Esophagus squamous epithelium (tissue), 5 donors: ENCODE measurements at regions not wholly inside any gene's neighbourhood (a gene's known extent, or its start where the extent isn't known, plus 50 kb on each side); places are given as distances from the start of the nearest gene placed in this dataset.

Experiments
- DNase-seq: peaks from one replicate; lab custom pipeline; 2025; lab: John Stamatoyannopoulos, UW
- H3K27ac ChIP-seq, 4 donors: fragments of 200-600 bp; sonication (generic); one replicate each; pipeline ENCODE4 v1.5.1; 2016 to 2019; ENCODE audit warnings: mild to moderate bottlenecking in 1 of 4
- H3K27me3 ChIP-seq, 4 donors: fragments of 200-600 bp; sonication (generic); 1 replicate in 3 of 4; 2 replicates in 1 of 4; pipeline versions ENCODE4 v1.5.1 to v1.6.0; 2017 to 2021; ENCODE audit warnings: antibody characterized with exemption in 1 of 4
- H3K36me3 ChIP-seq, 3 donors: fragments of 200-600 bp; sonication (generic); one replicate each; pipeline ENCODE4 v1.5.1; 2016 to 2019
- H3K4me1 ChIP-seq, 3 donors: fragments of 200-600 bp; sonication (generic); one replicate each; pipeline ENCODE4 v1.5.1; 2017 to 2019
- H3K4me3 ChIP-seq, 4 donors: fragments of 200-600 bp; sonication (generic); 1 replicate in 3 of 4; 2 replicates in 1 of 4; pipeline ENCODE4 v1.5.1; 2016 to 2019; ENCODE audit warnings: mild to moderate bottlenecking in 2 of 4, moderate library complexity in 1 of 4
- H3K9me3 ChIP-seq, 3 donors: fragments of 200-600 bp; sonication (generic); one replicate each; pipeline ENCODE4 v1.5.1; 2016 to 2019
- CTCF ChIP-seq, 6 experiments: fragments of 450-650 bp in 4 of 6; fragments of 200-600 bp in 2 of 6; sonication (generic) in 2 of 6; IDR thresholded peaks; one replicate each; pipeline ENCODE4 v1.5.1; 2016 to 2019; ENCODE audit warnings: antibody characterized with exemption in 6 of 6, mild to moderate bottlenecking in 4 of 6, moderate library complexity in 4 of 6
- POLR2A ChIP-seq, 4 donors: fragments of 450-650 bp; IDR thresholded peaks; one replicate each; pipeline ENCODE4 v1.6.1; 2017; ENCODE audit warnings: antibody characterized with exemption in 4 of 4, mild to moderate bottlenecking in 4 of 4, moderate library complexity in 3 of 4
- WGBS, 2 donors: methylation state at CpG; one replicate each; pipeline ENCODE4 v1.1.5; 2018; 5-methylcytosine and 5-hydroxymethylcytosine counted together
- intact Hi-C: fragments of 100-400 bp; cut with DNase I; formaldehyde crosslinking; loops from one replicate; pipeline ENCODE4 v1.15.0; 2022
- donor health status: DM: yes; HTN: yes; CAD: no.

- DNase-seq, result no peak
- no peak overlapping the region for H3K4me3 ChIP-seq
- no peak overlapping the region for H3K27ac ChIP-seq
- H3K36me3 ChIP-seq, result no peaks in the 10 kb centered on the region
- no peak for TF ChIP-seq POLR2A (IDR thresholded peaks at IDR 0.05)
- TF ChIP-seq CTCF (IDR thresholded peaks at IDR 0.05), result no peak
- H3K9me3 ChIP-seq, result no peaks in the 10 kb centered on the region
- intact Hi-C loops, result no loop called here
- H3K27me3 ChIP-seq, result no peaks in the 10 kb centered on the region
- no peaks in the 10 kb centered on the region for H3K4me1 ChIP-seq
These were observed 65.5 kb downstream of the VCX2 start for GRCh38 chrX:8105531-8105930.

- 68 to 78% methylated on average over 6 of the region's 6 CpGs for WGBS, 2 donors
- intact Hi-C loops, result no loop called here
- Histone ChIP-seq H3K27ac (no peak overlapping the region), H3K9me3 (no peaks in the 10 kb centered on the region), H3K4me1 (no peaks in the 10 kb centered on the region), H3K4me3 (no peak overlapping the region), H3K36me3 (no peaks in the 10 kb centered on the region), H3K27me3 (no peaks in the 10 kb centered on the region)
- TF ChIP-seq CTCF (IDR thresholded peaks at IDR 0.05) (no peak), POLR2A (IDR thresholded peaks at IDR 0.05) (no peak)
- no peak for DNase-seq
These were observed 67.4 kb downstream of the VCX2 start for GRCh38 chrX:8103655-8104054.

- Histone ChIP-seq H3K9me3 (no peaks in the 10 kb centered on the region), H3K27ac (no peak overlapping the region), H3K36me3 (no peaks in the 10 kb centered on the region), H3K4me1 (peaks cover 0 to 4% (median 0%) of the 10 kb centered on the region in 3 donors), H3K4me3 (no peak overlapping the region), H3K27me3 (no peaks in the 10 kb centered on the region)
- no peak for DNase-seq
- intact Hi-C loops, result no loop called here
- 55 to 67% methylated on average over 6 of the region's 6 CpGs for WGBS, 2 donors
- TF ChIP-seq POLR2A (IDR thresholded peaks at IDR 0.05) (no peak), CTCF (IDR thresholded peaks at IDR 0.05) (no peak)
These were observed 79.6 kb downstream of the VCX2 start for GRCh38 chrX:8091510-8091909.

- TF ChIP-seq POLR2A (IDR thresholded peaks at IDR 0.05), result no peak
- TF ChIP-seq CTCF (IDR thresholded peaks at IDR 0.05), result no peak
- Histone ChIP-seq H3K27ac (no peak overlapping the region), H3K36me3 (no peaks in the 10 kb centered on the region), H3K9me3 (no peaks in the 10 kb centered on the region), H3K4me3 (no peak overlapping the region), H3K27me3 (no peaks in the 10 kb centered on the region), H3K4me1 (peaks cover 0 to 4% (median 0%) of the 10 kb centered on the region in 3 donors)
- intact Hi-C loops, result no loop called here
- DNase-seq, result no peak
- 20 to 67% methylated on average over 3 of the region's 3 CpGs for WGBS, 2 donors
These were observed 80.2 kb downstream of the VCX2 start for GRCh38 chrX:8090906-8091305.

GRCh38 chrX:8090482-8090881, 80.6 kb downstream of the VCX2 start:
- Histone ChIP-seq H3K4me1 (peaks cover 0 to 4% (median 0%) of the 10 kb centered on the region in 3 donors), H3K27ac (no peak overlapping the region), H3K4me3 (no peak overlapping the region), H3K36me3 (no peaks in the 10 kb centered on the region), H3K27me3 (no peaks in the 10 kb centered on the region), H3K9me3 (no peaks in the 10 kb centered on the region)
- intact Hi-C loops, result no loop called here
- no peak for DNase-seq
- WGBS, 2 donors, result 37 to 70% methylated on average over 3 of the region's 3 CpGs
- TF ChIP-seq POLR2A (IDR thresholded peaks at IDR 0.05), result no peak
- TF ChIP-seq CTCF (IDR thresholded peaks at IDR 0.05), result no peak
